Hepatocyte (in vitro differentiated cells): ENCODE measurements at regions not wholly inside any gene's neighbourhood (a gene's known extent, or its start where the extent isn't known, plus 50 kb on each side); places are given as distances from the start of the nearest gene placed in this dataset.

Experiments used
- DNase-seq: peaks from one replicate; pipeline ENCODE4 v3.0.0-alpha.2; 2016; ENCODE audit warnings: low spot score
- H2AFZ ChIP-seq: fragments of 200-600 bp; sonication (generic); 2 replicates; pipeline ENCODE4 v1.6.0; 2016; ENCODE audit warnings: antibody characterized with exemption, mild to moderate bottlenecking
- H3K27ac ChIP-seq: fragments of 200-600 bp; sonication (generic); 2 replicates; pipeline ENCODE4 v1.5.1; 2016; ENCODE audit warnings: mild to moderate bottlenecking
- H3K27me3 ChIP-seq: fragments of 200-600 bp; sonication (generic); 2 replicates; pipeline ENCODE4 v1.6.1; 2016
- H3K36me3 ChIP-seq: fragments of 200-600 bp; sonication (generic); replicated peaks from 2 replicates; pipeline ENCODE4 v1.5.1; 2016; ENCODE audit warnings: low read depth; ENCODE audit not compliant: insufficient read depth
- H3K4me1 ChIP-seq: fragments of 200-600 bp; sonication (generic); 2 replicates; pipeline ENCODE4 v1.5.1; 2016; ENCODE audit warnings: mild to moderate bottlenecking, moderate library complexity; ENCODE audit not compliant: insufficient read depth
- H3K4me2 ChIP-seq: fragments of 200-600 bp; sonication (generic); 2 replicates; pipeline ENCODE4 v1.6.0; 2016
- H3K4me3 ChIP-seq: fragments of 200-600 bp; sonication (generic); 2 replicates; pipeline ENCODE4 v1.5.1; 2016; ENCODE audit warnings: mild to moderate bottlenecking
- H3K79me2 ChIP-seq: fragments of 200-600 bp; sonication (generic); 2 replicates; pipeline ENCODE4 v1.6.0; 2017; ENCODE audit warnings: mild to moderate bottlenecking
- H3K9me2 ChIP-seq: fragments of 200-600 bp; sonication (generic); replicated peaks from 2 replicates; pipeline ENCODE4 v1.6.0; 2017; ENCODE audit warnings: mild to moderate bottlenecking; ENCODE audit not compliant: insufficient read depth
- H3K9me3 ChIP-seq: fragments of 200-600 bp; sonication (generic); 2 replicates; pipeline ENCODE4 v1.5.1; 2016; ENCODE audit warnings: low read depth, mild to moderate bottlenecking
- H4K20me1 ChIP-seq: fragments of 200-600 bp; sonication (generic); 2 replicates; pipeline ENCODE4 v1.6.0; 2016; ENCODE audit warnings: mild to moderate bottlenecking; ENCODE audit not compliant: insufficient read depth, poor library complexity, severe bottlenecking
- EZH2 ChIP-seq: fragments of 200-600 bp; sonication (generic); IDR thresholded peaks from 2 replicates; pipeline ENCODE4 v1.6.1; 2016; ENCODE audit warnings: antibody characterized with exemption, mild to moderate bottlenecking, borderline replicate concordance
- EZH2phosphoT487 ChIP-seq: fragments of 200-600 bp; sonication (generic); IDR thresholded peaks from one replicate; pipeline ENCODE4 v1.6.1; 2018; ENCODE audit warnings: antibody characterized with exemption, mild to moderate bottlenecking, low read depth, moderate library complexity; ENCODE audit not compliant: unreplicated experiment, severe bottlenecking
- WGBS: methylation state at CpG from one replicate; pipeline ENCODE4 v1.1.6; 2016; ENCODE audit warnings: low lambda C conversion rate; ENCODE audit errors: missing lambda C conversion rate; 5-methylcytosine and 5-hydroxymethylcytosine counted together
- TF ChIP-seq, protein P1 (sequence below): fragments of 200-600 bp; sonication (generic); IDR thresholded peaks from 2 replicates; pipeline ENCODE4 v1.5.1; 2016; ENCODE audit warnings: antibody characterized with exemption, mild to moderate bottlenecking; ENCODE audit not compliant: poor library complexity

DNA sequence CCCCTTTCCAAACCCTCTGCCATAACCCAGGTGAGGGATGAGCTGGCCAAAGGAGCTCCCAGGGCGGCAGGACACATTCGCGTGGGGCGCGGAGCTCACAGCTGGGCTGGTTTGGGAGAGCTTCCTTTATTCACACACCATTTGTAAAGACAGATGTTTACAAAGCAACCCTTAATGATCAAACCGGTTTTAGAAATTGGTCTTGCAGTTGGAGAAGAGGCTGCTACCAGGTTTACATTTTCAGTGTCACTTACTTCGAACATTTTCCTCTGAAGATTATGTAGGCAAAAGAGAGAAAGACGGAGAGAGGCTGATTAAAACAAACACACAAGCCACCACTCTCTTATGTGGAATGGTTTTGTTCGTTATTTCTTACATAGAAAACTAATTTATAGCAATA, 648.7 kb downstream of the IRX1 start:
- Histone ChIP-seq H4K20me1 (no peaks in the 10 kb centered on the region), H3K4me1 (no peaks in the 10 kb centered on the region), H3K9me2 (no peaks in the 10 kb centered on the region), H3K36me3 (no peaks in the 10 kb centered on the region), H3K9me3 (no peaks in the 10 kb centered on the region), H2AFZ (no peak overlapping the region), H3K4me3 (no peak overlapping the region), H3K4me2 (no peak overlapping the region), H3K27ac (no peak overlapping the region), H3K27me3 (no peaks in the 10 kb centered on the region), H3K79me2 (no peaks in the 10 kb centered on the region)
- WGBS, result 72% methylated on average over 9 of the region's 9 CpGs
- no peak for DNase-seq
- TF ChIP-seq EZH2 (no peak), EZH2phosphoT487 (no peak)
- TF ChIP-seq, protein P1, sequence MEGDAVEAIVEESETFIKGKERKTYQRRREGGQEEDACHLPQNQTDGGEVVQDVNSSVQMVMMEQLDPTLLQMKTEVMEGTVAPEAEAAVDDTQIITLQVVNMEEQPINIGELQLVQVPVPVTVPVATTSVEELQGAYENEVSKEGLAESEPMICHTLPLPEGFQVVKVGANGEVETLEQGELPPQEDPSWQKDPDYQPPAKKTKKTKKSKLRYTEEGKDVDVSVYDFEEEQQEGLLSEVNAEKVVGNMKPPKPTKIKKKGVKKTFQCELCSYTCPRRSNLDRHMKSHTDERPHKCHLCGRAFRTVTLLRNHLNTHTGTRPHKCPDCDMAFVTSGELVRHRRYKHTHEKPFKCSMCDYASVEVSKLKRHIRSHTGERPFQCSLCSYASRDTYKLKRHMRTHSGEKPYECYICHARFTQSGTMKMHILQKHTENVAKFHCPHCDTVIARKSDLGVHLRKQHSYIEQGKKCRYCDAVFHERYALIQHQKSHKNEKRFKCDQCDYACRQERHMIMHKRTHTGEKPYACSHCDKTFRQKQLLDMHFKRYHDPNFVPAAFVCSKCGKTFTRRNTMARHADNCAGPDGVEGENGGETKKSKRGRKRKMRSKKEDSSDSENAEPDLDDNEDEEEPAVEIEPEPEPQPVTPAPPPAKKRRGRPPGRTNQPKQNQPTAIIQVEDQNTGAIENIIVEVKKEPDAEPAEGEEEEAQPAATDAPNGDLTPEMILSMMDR, result no peak

DNA sequence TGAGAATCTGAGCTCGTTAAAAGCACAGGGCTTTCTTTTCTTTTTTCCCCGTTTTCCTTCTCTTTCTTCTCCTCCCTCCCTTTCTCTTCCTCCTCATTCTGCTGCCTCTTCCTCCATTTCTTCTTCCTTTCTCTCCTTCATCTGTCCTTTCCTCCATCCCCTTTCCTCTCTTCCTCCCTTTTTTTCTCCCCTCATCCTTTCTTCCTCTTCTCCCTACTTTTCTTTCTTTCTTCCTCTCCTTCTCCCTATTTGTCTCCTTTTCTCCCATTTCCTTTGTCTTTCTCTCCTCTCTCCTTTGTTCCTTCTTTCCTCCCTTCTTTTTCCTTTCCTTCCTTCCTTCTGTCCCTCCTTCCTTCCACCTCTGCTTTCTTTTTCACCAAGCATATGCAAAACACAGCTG, 649.4 kb downstream of the IRX1 start:
- WGBS, result 88% methylated on average over 2 of the region's 2 CpGs
- Histone ChIP-seq H3K4me1 (no peaks in the 10 kb centered on the region), H3K36me3 (no peaks in the 10 kb centered on the region), H3K9me3 (no peaks in the 10 kb centered on the region), H3K27ac (no peak overlapping the region), H3K79me2 (no peaks in the 10 kb centered on the region), H3K9me2 (no peaks in the 10 kb centered on the region), H3K4me2 (no peak overlapping the region), H3K4me3 (no peak overlapping the region), H3K27me3 (no peaks in the 10 kb centered on the region), H2AFZ (no peak overlapping the region), H4K20me1 (no peaks in the 10 kb centered on the region)
- no peak for TF ChIP-seq EZH2
- TF ChIP-seq EZH2phosphoT487, result no peak
- TF ChIP-seq, protein P1, result no peak
- DNase-seq, result no peak

DNA sequence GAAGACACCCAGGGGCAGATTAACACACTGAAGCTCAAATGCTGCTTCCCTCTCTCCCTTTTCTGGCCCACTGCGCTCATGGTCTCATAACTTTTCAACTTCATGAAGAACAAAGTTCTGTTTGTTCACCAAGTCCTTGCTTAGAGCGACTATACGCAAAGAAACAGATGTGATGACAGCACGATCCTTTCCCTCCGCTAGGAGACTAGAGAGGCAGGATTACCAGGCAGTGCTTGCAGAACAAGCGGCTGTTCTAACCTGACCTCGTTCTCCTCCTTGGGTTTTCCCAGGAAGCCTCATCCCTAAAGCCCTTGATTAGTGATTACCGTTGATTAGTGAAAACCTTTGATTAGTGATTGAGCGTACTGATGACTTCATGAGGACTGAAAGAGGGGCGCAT, 649.9 kb downstream of the IRX1 start:
- TF ChIP-seq EZH2phosphoT487 (no peak), EZH2 (no peak)
- TF ChIP-seq, protein P1, result no peak
- Histone ChIP-seq H3K4me3 (no peak overlapping the region), H3K27me3 (no peaks in the 10 kb centered on the region), H3K9me3 (no peaks in the 10 kb centered on the region), H4K20me1 (no peaks in the 10 kb centered on the region), H3K9me2 (no peaks in the 10 kb centered on the region), H3K79me2 (no peaks in the 10 kb centered on the region), H3K4me1 (no peaks in the 10 kb centered on the region), H2AFZ (no peak overlapping the region), H3K27ac (no peak overlapping the region), H3K36me3 (no peaks in the 10 kb centered on the region), H3K4me2 (no peak overlapping the region)
- DNase-seq, result no peak
- WGBS, result 89% methylated on average over 10 of the region's 10 CpGs

DNA sequence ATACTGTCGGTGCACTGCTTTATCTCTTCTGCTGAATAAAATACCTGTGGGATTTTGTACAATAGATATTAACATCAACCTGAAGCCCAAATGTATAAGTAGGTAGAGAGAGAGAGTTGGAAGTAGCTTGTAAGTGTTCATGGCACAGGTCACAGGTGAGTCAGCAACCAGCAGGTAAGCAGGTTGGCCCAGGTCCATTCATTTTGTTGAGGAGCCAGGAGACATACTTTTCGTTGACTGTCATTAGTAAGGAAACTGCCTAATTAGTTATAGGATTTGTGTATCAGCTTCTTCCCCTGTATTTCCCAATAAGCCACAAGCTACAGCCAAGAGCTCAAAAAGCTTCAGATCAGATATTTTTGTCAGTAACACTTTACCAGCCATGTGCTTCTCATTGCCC, 650.8 kb downstream of the IRX1 start:
- Histone ChIP-seq H3K4me3 (no peak overlapping the region), H3K36me3 (no peaks in the 10 kb centered on the region), H3K9me3 (no peaks in the 10 kb centered on the region), H4K20me1 (no peaks in the 10 kb centered on the region), H3K4me2 (no peak overlapping the region), H3K79me2 (no peaks in the 10 kb centered on the region), H2AFZ (no peak overlapping the region), H3K27me3 (no peaks in the 10 kb centered on the region), H3K4me1 (no peaks in the 10 kb centered on the region), H3K27ac (no peak overlapping the region), H3K9me2 (no peaks in the 10 kb centered on the region)
- DNase-seq, result no peak
- TF ChIP-seq, protein P1, result no peak
- TF ChIP-seq EZH2phosphoT487 (no peak), EZH2 (no peak)
- 92% methylated on average over 2 of the region's 2 CpGs for WGBS
